CD14-positive monocyte (primary cell): ENCODE measurements at regions not wholly inside any gene's neighbourhood (a gene's known extent, or its start where the extent isn't known, plus 50 kb on each side); places are given as distances from the start of the nearest gene placed in this dataset.

Source experiments
- DNase-seq, 3 donors: peaks; one replicate each; pipeline ENCODE4 v3.0.0-alpha.2; 2011 to 2022
- H2AFZ ChIP-seq: 2 replicates; pipeline ENCODE4 v1.6.0; 2012; ENCODE audit warnings: mild to moderate bottlenecking, low read depth, low read length, inconsistent platforms; ENCODE audit not compliant: insufficient read depth, poor library complexity, severe bottlenecking
- H3K27ac ChIP-seq, 2 donors: 1 replicate in 1 of 2; 2 replicates in 1 of 2; pipeline ENCODE4 v1.5.1; 2012 to 2013; ENCODE audit warnings: low read length in 2 of 2, control low read depth in 1 of 2, inconsistent platforms in 1 of 2, low read depth in 1 of 2, mild to moderate bottlenecking in 1 of 2
- H3K27me3 ChIP-seq, 2 donors: one replicate each; pipeline versions ENCODE4 v1.6.0 to v1.6.1; 2011 to 2013; ENCODE audit warnings: low read length in 2 of 2; ENCODE audit not compliant: control insufficient read depth in 2 of 2, insufficient read depth in 2 of 2
- H3K36me3 ChIP-seq, 2 donors: replicated peaks in 1 of 2; 1 replicate in 1 of 2; 2 replicates in 1 of 2; pipeline versions ENCODE4 v1.5.1 to v1.6.1; 2012 to 2013; ENCODE audit warnings: low read length in 2 of 2, control low read depth in 1 of 2, inconsistent platforms in 1 of 2, mild to moderate bottlenecking in 1 of 2; ENCODE audit not compliant: insufficient read depth in 2 of 2, control insufficient read depth in 1 of 2
- H3K4me1 ChIP-seq, 2 donors: 1 replicate in 1 of 2; 2 replicates in 1 of 2; pipeline versions ENCODE4 v1.5.1 to v1.6.1; 2012 to 2013; ENCODE audit warnings: low read length in 2 of 2, control low read depth in 1 of 2, inconsistent platforms in 1 of 2, mild to moderate bottlenecking in 1 of 2, moderate library complexity in 1 of 2; ENCODE audit not compliant: insufficient read depth in 2 of 2, control insufficient read depth in 1 of 2
- H3K4me2 ChIP-seq: replicated peaks from 2 replicates; pipeline ENCODE3; 2012; ENCODE audit warnings: low read length, moderate library complexity, mild to moderate bottlenecking; ENCODE audit not compliant: poor library complexity, severe bottlenecking; ENCODE audit errors: extremely low read depth
- H3K4me3 ChIP-seq, 3 experiments: fragments of 200-600 bp in 1 of 3; sonication (generic) in 1 of 3; replicated peaks in 1 of 3; 1 replicate in 2 of 3; 2 replicates in 1 of 3; pipeline ENCODE4 v1.5.1; 2011 to 2013; ENCODE audit warnings: low read length in 3 of 3, mild to moderate bottlenecking in 3 of 3, control low read depth in 2 of 3, low read depth in 2 of 3, inconsistent platforms in 1 of 3, moderate library complexity in 1 of 3
- H3K79me2 ChIP-seq: 2 replicates; pipeline ENCODE4 v1.6.0; 2012; ENCODE audit warnings: mild to moderate bottlenecking, control low read depth, inconsistent platforms, low read length, moderate library complexity; ENCODE audit not compliant: insufficient read depth
- H3K9ac ChIP-seq: 2 replicates; pipeline ENCODE4 v1.6.0; 2017; ENCODE audit warnings: low read length, mild to moderate bottlenecking; ENCODE audit not compliant: insufficient read depth, poor library complexity, severe bottlenecking
- H3K9me3 ChIP-seq, 2 donors: replicated peaks in 1 of 2; 1 replicate in 1 of 2; 2 replicates in 1 of 2; pipeline versions ENCODE4 v1.5.1 to v1.6.1; 2012 to 2013; ENCODE audit warnings: low read length in 2 of 2, control low read depth in 1 of 2; ENCODE audit not compliant: control insufficient read depth in 1 of 2, insufficient read depth in 1 of 2
- H4K20me1 ChIP-seq: 2 replicates; pipeline ENCODE4 v1.6.0; 2012; ENCODE audit warnings: mild to moderate bottlenecking, low read length, control low read depth, moderate library complexity; ENCODE audit not compliant: insufficient read depth
- H3K27ac Mint-ChIP-seq, 7 donors: one replicate each; pipeline ENCODE4 v1.8.0; 2020; ENCODE audit warnings: mild to moderate bottlenecking in 7 of 7, mixed read lengths in 7 of 7, moderate library complexity in 6 of 7, inconsistent platforms in 2 of 7
- H3K27me3 Mint-ChIP-seq, 3 donors: one replicate each; pipeline ENCODE4 v1.8.0; 2021 to 2022; ENCODE audit warnings: low read depth in 3 of 3, mild to moderate bottlenecking in 3 of 3, mixed read lengths in 3 of 3, moderate library complexity in 3 of 3, inconsistent platforms in 1 of 3
- H3K36me3 Mint-ChIP-seq, 2 donors: one replicate each; pipeline ENCODE4 v1.8.0; 2020; ENCODE audit warnings: mixed read lengths in 2 of 2, inconsistent platforms in 1 of 2, mild to moderate bottlenecking in 1 of 2
- H3K4me1 Mint-ChIP-seq: one replicate; pipeline ENCODE4 v1.8.0; 2020; ENCODE audit warnings: mild to moderate bottlenecking, mixed read lengths
- H3K4me3 Mint-ChIP-seq, 2 donors: one replicate each; pipeline ENCODE4 v1.8.0; 2020; ENCODE audit warnings: mild to moderate bottlenecking in 2 of 2, mixed read lengths in 2 of 2, moderate library complexity in 1 of 2
- H3K9me3 Mint-ChIP-seq, 7 donors: one replicate each; pipeline ENCODE4 v1.8.0; 2020 to 2022; ENCODE audit warnings: mixed read lengths in 7 of 7, mild to moderate bottlenecking in 6 of 7, moderate library complexity in 6 of 7, inconsistent platforms in 2 of 7
- CTCF ChIP-seq: fragments of 200-600 bp; IDR thresholded peaks from one replicate; pipeline ENCODE4 v1.8.0; 2022; ENCODE audit warnings: antibody characterized with exemption, mild to moderate bottlenecking
- WGBS: methylation state at CpG from one replicate; pipeline ENCODE4 v1.1.5; 2013; ENCODE audit warnings: missing lambda C conversion rate; ENCODE audit not compliant: insufficient coverage; 5-methylcytosine and 5-hydroxymethylcytosine counted together
- intact Hi-C, 2 donors: fragments of 100-400 bp; cut with micrococcal nuclease; formaldehyde crosslinking; loops; one replicate each; pipeline versions ENCODE4 v1.15.0 to v1.15.1; 2023

GRCh38 chr6:78483553-78484197 is 383.7 kb upstream of the IRAK1BP1 start:
- no peak overlapping the region for H3K27ac Mint-ChIP-seq
- no peaks in the 10 kb centered on the region for H4K20me1 ChIP-seq
- no peak for DNase-seq
- no peaks in the 10 kb centered on the region for H3K79me2 ChIP-seq
- H3K4me2 ChIP-seq, result no peak overlapping the region
- H3K9me3 Mint-ChIP-seq, result peaks cover 0 to 10% (median 6%) of the 10 kb centered on the region in 7 donors
- no peak overlapping the region for H3K4me3 Mint-ChIP-seq
- no CpG with 5 or more reads among the region's 2 CpGs for WGBS
- peaks cover 4 to 7% of the 10 kb centered on the region in 2 donors for H3K9me3 ChIP-seq
- H3K9ac ChIP-seq, result no peak overlapping the region
- H3K27me3 ChIP-seq, result no peaks in the 10 kb centered on the region
- H2AFZ ChIP-seq, result no peak overlapping the region
- H3K27me3 Mint-ChIP-seq, result no peaks in the 10 kb centered on the region
- no peak for TF ChIP-seq CTCF
- H3K36me3 Mint-ChIP-seq, result no peaks in the 10 kb centered on the region
- H3K4me1 Mint-ChIP-seq, result no peaks in the 10 kb centered on the region
- H3K36me3 ChIP-seq, result no peaks in the 10 kb centered on the region
- intact Hi-C loops, result no loop called here
- no peaks in the 10 kb centered on the region for H3K4me1 ChIP-seq
- H3K27ac ChIP-seq, result no peak overlapping the region
- no peak overlapping the region for H3K4me3 ChIP-seq

- Mint-ChIP-seq H3K4me1 (no peaks in the 10 kb centered on the region), H3K9me3 (peaks cover 0 to 9% (median 6%) of the 10 kb centered on the region in 7 donors), H3K27me3 (no peaks in the 10 kb centered on the region), H3K4me3 (no peak overlapping the region), H3K36me3 (no peaks in the 10 kb centered on the region), H3K27ac (no peak overlapping the region)
- Histone ChIP-seq H3K36me3 (no peaks in the 10 kb centered on the region), H3K4me2 (no peak overlapping the region), H3K79me2 (no peaks in the 10 kb centered on the region), H4K20me1 (no peaks in the 10 kb centered on the region), H3K27me3 (no peaks in the 10 kb centered on the region), H3K4me1 (no peaks in the 10 kb centered on the region), H2AFZ (no peak overlapping the region), H3K9ac (no peak overlapping the region), H3K9me3 (peaks cover 4% of the 10 kb centered on the region in 2 donors), H3K4me3 (no peak overlapping the region), H3K27ac (no peak overlapping the region)
- no peak for DNase-seq
- no peak for TF ChIP-seq CTCF
- WGBS, result no CpG with 5 or more reads among the region's 1 CpG
- intact Hi-C loops, result no loop called here
Observed at GRCh38 chr6:78484198-78485064, 382.9 kb upstream of the IRAK1BP1 start.
